ENCODE measurements at regions not wholly inside any gene's neighbourhood (a gene's known extent, or its start where the extent isn't known, plus 50 kb on each side); places are given as distances from the start of the nearest gene placed in this dataset.

DNA sequence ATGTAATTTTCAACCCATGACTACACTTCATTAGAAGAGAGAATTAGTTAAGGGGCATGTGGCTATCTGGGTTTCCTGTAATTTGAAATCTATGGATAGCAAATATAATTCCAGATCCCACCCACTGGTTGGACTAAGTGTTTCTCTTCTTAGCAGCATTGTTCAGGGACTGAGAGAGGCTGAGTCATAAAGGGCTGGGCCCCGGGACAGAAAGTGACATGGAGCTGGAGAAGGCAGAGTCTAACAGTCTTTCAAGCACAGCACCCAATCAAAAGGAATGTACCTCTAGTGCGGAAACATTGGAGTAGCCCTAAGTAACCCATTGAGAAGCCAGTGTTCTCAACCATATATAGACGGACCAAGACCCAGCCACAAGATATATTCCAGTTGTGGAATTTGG is 363.9 kb downstream of the DHX35 start:
- ChIA-PET POLR2A (no interaction called here), CTCF (no interaction called here)
- Histone ChIP-seq H3K27me3 (ENCODE audit: control insufficient read depth in 2 of 2, insufficient read depth in 2 of 2, low read length in 2 of 2) (no peaks in the 10 kb centered on the region), H3K4me3 (replicated peaks in 1 of 3; ENCODE audit: insufficient read depth in 1 of 3, low read depth in 1 of 3, low read length in 3 of 3) (no peak overlapping the region), H3K4me1 (ENCODE audit: control insufficient read depth, extremely low read depth, insufficient read depth, low read length) (no peaks in the 10 kb centered on the region), H3K79me2 (ENCODE audit: control insufficient read depth, insufficient read depth, low read length) (no peaks in the 10 kb centered on the region), H3K27ac (ENCODE audit: insufficient read depth, low read depth, low read length) (no peak overlapping the region), H3K9ac (replicated peaks; ENCODE audit: extremely low read depth, insufficient read depth, low read length) (no peak overlapping the region), H3K9me1 (replicated peaks; ENCODE audit: control insufficient read depth, extremely low read depth, insufficient read depth, low read length) (no peaks in the 10 kb centered on the region), H3K9me3 (replicated peaks; ENCODE audit: control insufficient read depth, insufficient read depth, low read length) (no peaks in the 10 kb centered on the region), H3K4me2 (ENCODE audit: insufficient read depth, low read length) (no peak overlapping the region), H4K20me1 (replicated peaks; ENCODE audit: control insufficient read depth, extremely low read depth, insufficient read depth, low read length) (no peaks in the 10 kb centered on the region), H2AFZ (ENCODE audit: low read depth, low read length) (no peak overlapping the region), H3K36me3 (ENCODE audit: control insufficient read depth in 2 of 2, extremely low read depth in 1 of 2, insufficient read depth in 2 of 2, low read length in 2 of 2) (no peaks in the 10 kb centered on the region)
- intact Hi-C loops (cut with micrococcal nuclease) (no loop called here), dilution Hi-C loops (cut with MboI; ENCODE audit: extremely low pct_ligation_motif_present, low sequenced_read_pairs) (no loop called here)
- FAIRE-seq (no peak), DNase-seq (ENCODE audit: low read depth, low spot score) (no peak)
- no peak for TF ChIP-seq EZH2 (IDR thresholded peaks at IDR 0.05; ENCODE audit: borderline replicate concordance, low read depth, low read length, severe bottlenecking)
- TF ChIP-seq, protein P1, sequence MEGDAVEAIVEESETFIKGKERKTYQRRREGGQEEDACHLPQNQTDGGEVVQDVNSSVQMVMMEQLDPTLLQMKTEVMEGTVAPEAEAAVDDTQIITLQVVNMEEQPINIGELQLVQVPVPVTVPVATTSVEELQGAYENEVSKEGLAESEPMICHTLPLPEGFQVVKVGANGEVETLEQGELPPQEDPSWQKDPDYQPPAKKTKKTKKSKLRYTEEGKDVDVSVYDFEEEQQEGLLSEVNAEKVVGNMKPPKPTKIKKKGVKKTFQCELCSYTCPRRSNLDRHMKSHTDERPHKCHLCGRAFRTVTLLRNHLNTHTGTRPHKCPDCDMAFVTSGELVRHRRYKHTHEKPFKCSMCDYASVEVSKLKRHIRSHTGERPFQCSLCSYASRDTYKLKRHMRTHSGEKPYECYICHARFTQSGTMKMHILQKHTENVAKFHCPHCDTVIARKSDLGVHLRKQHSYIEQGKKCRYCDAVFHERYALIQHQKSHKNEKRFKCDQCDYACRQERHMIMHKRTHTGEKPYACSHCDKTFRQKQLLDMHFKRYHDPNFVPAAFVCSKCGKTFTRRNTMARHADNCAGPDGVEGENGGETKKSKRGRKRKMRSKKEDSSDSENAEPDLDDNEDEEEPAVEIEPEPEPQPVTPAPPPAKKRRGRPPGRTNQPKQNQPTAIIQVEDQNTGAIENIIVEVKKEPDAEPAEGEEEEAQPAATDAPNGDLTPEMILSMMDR (IDR thresholded peaks at IDR 0.05; ENCODE audit: extremely low read depth in 1 of 2, insufficient read depth in 1 of 2, low read depth in 1 of 2, low read length in 2 of 2), result no peak
- no peak for TF ChIP-seq GATA2 (IDR thresholded peaks at IDR 0.05; ENCODE audit: insufficient read depth, insufficient read length, low read depth, low read length)
- no peak for TF ChIP-seq POLR2A (IDR thresholded peaks at IDR 0.05; ENCODE audit: low read depth, low read length)
- TF ChIP-seq, protein P2, sequence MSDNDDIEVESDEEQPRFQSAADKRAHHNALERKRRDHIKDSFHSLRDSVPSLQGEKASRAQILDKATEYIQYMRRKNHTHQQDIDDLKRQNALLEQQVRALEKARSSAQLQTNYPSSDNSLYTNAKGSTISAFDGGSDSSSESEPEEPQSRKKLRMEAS (IDR thresholded peaks at IDR 0.05; ENCODE audit: insufficient read depth, insufficient read length), result no peak
- no peak for TF ChIP-seq JUN (IDR thresholded peaks at IDR 0.05; ENCODE audit: borderline replicate concordance, insufficient read depth, insufficient read length, low read depth)
- TF ChIP-seq MYC (IDR thresholded peaks at IDR 0.05; ENCODE audit: low read depth, low read length), result no peak
- no peak for TF ChIP-seq FOS (IDR thresholded peaks at IDR 0.05; ENCODE audit: borderline replicate concordance, insufficient read depth, low read length)
- TF ChIP-seq POLR2AphosphoS5 (IDR thresholded peaks at IDR 0.05; ENCODE audit: insufficient read depth, low read depth, low read length), result no peak
- BruUV-seq (replicated peaks), result no TSS peak
